ENCODE measurements at regions not wholly inside any gene's neighbourhood (a gene's known extent, or its start where the extent isn't known, plus 50 kb on each side); places are given as distances from the start of the nearest gene placed in this dataset.
"Not testable (repeated sequence)": the region's sequence is repeated elsewhere in the genome, so short reads cannot be mapped to it uniquely, and the experiment has no call there.

DNA sequence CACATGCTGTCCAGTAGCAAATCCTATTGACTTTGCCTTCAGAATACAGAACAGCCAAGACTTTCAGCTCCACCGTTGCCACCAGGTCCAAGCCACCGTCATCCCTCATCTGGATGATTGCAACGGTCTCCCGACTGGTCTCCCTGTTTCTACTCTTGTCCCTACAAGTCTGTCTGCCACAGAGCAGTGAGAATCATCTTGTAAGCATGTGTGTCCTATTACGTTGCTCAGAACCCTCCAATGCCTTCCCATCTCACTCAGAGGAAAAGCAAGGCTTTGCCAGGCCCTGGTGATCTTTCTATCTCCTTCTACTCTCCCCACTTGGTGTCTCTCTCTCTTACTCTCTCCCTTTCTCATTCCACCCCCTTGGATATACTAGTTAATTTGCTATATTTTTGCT is 76.7 kb upstream of the GDNF start:
- Histone ChIP-seq H3K36me3 (no peaks in the 10 kb centered on the region), H3K4me3 (no peak overlapping the region), H3K27ac (no peak overlapping the region), H3K27me3 (no peaks in the 10 kb centered on the region), H3K4me1 (no peaks in the 10 kb centered on the region), H3K9me3 (no peaks in the 10 kb centered on the region)
- TF ChIP-seq EP300 (IDR thresholded peaks at IDR 0.05) (no peak), POLR2AphosphoS5 (IDR thresholded peaks at IDR 0.05) (no peak), CTCF (IDR thresholded peaks at IDR 0.05) (no peak), POLR2A (IDR thresholded peaks at IDR 0.05) (no peak)
- no peak for ATAC-seq (ENCODE audit: low FRiP score in 2 of 2)
- DNase-seq: no peak
- WGBS, 2 donors: 83 to 87% methylated on average over 5 of the region's 5 CpGs

DNA sequence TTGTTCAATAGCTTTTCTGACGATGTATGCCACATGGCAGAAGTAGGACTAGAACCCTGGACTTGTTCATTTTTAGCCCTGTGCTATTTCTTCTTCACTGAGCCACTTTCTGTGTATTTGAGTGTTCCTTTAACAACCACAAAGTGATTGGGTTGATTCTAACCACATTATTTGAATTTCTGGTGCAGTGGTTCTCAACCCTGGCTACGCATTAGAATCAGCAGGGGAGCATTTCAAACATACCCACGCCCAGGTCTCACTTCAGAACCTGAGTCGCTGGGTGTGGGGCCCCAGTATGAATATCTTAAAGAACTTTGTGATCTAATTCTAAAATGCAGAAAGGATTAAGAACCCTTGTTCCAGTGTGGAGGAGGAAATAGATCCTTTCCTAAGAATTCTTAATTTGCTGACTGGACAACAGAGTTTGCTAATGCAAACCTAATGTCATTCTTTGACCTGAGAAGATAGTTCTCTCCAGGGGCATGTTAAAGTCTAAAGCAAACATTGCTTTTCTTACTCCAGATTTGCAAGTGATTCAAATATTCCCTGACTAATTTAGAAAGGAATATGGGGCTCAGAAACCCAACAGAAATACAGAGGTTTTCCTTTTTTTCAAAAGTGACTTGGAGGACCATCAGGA is 75.4 kb upstream of the GDNF start:
- H3K36me3 ChIP-seq: no peaks in the 10 kb centered on the region
- no peak overlapping the region for H3K4me3 ChIP-seq
- H3K9me3 ChIP-seq: no peaks in the 10 kb centered on the region
- 72 to 75% methylated on average over 4 of the region's 4 CpGs for WGBS, 2 donors
- no peak overlapping the region for H3K27ac ChIP-seq
- no peak for TF ChIP-seq EP300 (IDR thresholded peaks at IDR 0.05)
- TF ChIP-seq POLR2A (IDR thresholded peaks at IDR 0.05): no peak
- TF ChIP-seq POLR2AphosphoS5 (IDR thresholded peaks at IDR 0.05): no peak
- TF ChIP-seq CTCF (IDR thresholded peaks at IDR 0.05): no peak
- no peaks in the 10 kb centered on the region for H3K27me3 ChIP-seq
- no peak for ATAC-seq (ENCODE audit: low FRiP score in 2 of 2)
- no peaks in the 10 kb centered on the region for H3K4me1 ChIP-seq
- DNase-seq: no peak

DNA sequence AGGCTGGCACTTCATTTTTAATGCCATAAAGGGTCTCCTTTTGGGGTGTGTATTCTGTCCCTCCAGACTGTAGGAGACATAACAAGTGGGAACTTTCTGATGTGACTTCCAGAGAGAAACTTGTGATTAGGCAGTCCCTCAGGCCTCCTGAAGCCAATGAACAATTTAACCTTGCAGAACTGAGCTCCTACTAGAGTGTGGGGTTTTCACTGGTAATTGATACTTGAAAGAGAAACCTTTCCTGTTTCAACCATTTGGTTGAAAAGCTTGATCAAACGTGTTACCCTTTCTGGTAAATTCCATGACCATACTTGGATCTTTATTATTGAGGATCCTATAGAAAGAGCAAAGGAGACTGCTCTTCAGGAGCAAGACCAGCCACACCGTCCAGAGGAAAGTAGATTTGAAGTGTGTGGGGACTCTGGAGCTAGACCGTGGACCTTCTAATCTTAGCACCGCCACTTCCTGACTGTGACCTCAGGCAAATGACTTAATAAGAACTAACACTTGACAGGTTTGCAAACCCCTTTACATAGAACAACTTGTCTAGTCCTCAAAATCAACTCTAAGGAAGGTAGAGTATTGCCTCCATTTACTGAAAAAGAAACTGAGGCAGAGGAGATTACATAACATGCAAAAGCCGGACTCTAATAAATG is 69.9 kb upstream of the GDNF start:
- H3K27me3 ChIP-seq; H3K4me3 ChIP-seq; DNase-seq; H3K4me1 ChIP-seq; H3K36me3 ChIP-seq; ATAC-seq (ENCODE audit: low FRiP score in 2 of 2); H3K9me3 ChIP-seq; H3K27ac ChIP-seq: not testable (repeated sequence)
- WGBS, 2 donors: 31 to 44% methylated on average over 4 of the region's 5 CpGs

DNA sequence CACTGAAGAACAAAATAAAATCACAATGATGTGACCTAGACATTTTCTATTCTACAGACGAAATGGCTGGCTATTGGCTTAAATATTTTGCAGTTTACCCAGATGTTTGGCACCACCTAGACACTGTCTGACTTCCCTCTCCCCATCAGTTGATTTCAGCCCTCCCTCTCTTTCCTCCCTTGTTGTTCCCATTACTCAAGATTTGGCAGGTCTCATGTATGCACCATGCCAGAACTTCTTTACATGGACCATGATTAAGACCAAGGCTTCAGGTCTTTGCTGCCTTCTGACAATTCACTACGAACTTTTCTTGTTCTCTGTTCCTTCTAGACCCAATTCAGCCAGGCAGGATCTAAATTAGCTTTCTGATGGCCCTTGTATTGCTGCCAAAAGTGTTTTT is 66.6 kb upstream of the GDNF start:
- WGBS, 2 donors: 58 to 72% methylated on average over 2 of the region's 2 CpGs
- Histone ChIP-seq H3K4me1 (no peaks in the 10 kb centered on the region), H3K27ac (no peak overlapping the region), H3K27me3 (no peaks in the 10 kb centered on the region), H3K9me3 (no peaks in the 10 kb centered on the region), H3K36me3 (no peaks in the 10 kb centered on the region), H3K4me3 (no peak overlapping the region)
- no peak for ATAC-seq (ENCODE audit: low FRiP score in 2 of 2)
- DNase-seq: no peak
- TF ChIP-seq POLR2AphosphoS5 (IDR thresholded peaks at IDR 0.05): no peak
- TF ChIP-seq EP300 (IDR thresholded peaks at IDR 0.05): no peak
- TF ChIP-seq CTCF (IDR thresholded peaks at IDR 0.05): no peak
- TF ChIP-seq POLR2A (IDR thresholded peaks at IDR 0.05): no peak

DNA sequence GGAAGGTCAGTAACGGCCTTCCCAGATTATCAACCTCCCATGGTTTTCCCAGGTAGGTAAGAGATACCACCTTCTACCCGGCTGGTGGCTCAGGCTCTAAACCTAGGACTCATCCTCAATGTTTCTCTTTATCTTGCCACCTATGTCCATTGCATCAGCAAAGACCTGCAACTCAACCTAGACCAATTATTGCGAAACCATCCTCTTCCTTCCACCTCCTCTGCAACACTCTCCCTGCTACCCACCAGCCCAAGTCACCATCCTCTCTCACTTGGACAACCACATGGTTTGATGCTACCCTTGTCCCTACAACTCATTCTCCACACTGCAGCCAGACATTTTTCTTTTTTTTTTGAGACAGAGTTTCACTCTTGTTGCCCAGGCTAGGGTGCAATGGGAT is 65.4 kb upstream of the GDNF start:
- ATAC-seq (ENCODE audit: low FRiP score in 2 of 2): no peak
- no peaks in the 10 kb centered on the region for H3K4me1 ChIP-seq
- DNase-seq: no peak
- WGBS, 2 donors: 79 to 93% methylated on average over 3 of the region's 3 CpGs
- TF ChIP-seq POLR2A (IDR thresholded peaks at IDR 0.05) (no peak), EP300 (IDR thresholded peaks at IDR 0.05) (no peak), CTCF (IDR thresholded peaks at IDR 0.05) (no peak), POLR2AphosphoS5 (IDR thresholded peaks at IDR 0.05) (no peak)
- H3K36me3 ChIP-seq: no peaks in the 10 kb centered on the region
- no peaks in the 10 kb centered on the region for H3K27me3 ChIP-seq
- H3K27ac ChIP-seq: no peak overlapping the region
- no peaks in the 10 kb centered on the region for H3K9me3 ChIP-seq
- H3K4me3 ChIP-seq: no peak overlapping the region
